NCI-H2029 treated with DMSO at 0.1 percent for 48 hours (cell line): ENCODE measurements at regions not wholly inside any gene's neighbourhood (a gene's known extent, or its start where the extent isn't known, plus 50 kb on each side); places are given as distances from the start of the nearest gene placed in this dataset.

Source experiments
- DNase-seq: peaks from one replicate; lab custom pipeline; 2025; lab: John Stamatoyannopoulos, UW

DNA sequence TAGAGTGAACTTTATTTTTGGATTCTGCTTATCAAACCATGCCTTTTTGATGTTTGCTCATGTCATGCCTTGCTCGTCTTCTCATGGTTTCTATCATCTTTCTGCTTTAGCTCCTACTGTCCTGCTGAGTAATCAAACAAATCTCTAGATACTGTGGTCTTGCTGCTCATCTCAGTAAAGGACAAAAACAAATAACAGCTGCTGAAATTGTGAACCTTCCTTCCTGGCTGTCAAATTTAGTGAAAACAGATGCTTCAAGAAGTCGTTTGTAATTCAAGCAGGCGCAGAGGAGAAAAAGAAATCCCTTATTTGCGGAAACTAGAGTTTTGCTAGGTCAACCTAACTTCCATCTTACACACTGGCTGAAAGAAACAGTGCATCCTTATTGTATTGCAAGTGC, 616.1 kb upstream of the ALCAM start:
- no peak for DNase-seq

DNA sequence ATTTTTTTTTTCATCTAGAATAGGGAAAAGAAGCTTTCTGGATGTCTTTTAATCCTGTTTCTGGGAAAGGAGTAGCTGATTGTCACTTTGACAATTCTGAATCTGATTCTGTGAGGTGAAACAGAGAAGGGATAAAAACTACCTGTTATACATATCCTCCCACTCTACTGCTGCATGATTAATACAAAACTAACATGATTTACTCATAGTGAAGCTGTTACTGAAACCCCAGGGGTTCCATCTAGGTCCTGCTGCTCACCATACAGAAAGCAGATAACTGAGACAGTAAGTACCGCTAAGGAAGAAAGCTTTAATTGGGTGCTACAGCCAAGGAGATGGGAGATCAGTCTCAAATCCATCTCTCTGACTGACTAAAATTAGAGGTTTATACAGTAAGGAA, 610.9 kb upstream of the ALCAM start:
- no peak for DNase-seq

DNA sequence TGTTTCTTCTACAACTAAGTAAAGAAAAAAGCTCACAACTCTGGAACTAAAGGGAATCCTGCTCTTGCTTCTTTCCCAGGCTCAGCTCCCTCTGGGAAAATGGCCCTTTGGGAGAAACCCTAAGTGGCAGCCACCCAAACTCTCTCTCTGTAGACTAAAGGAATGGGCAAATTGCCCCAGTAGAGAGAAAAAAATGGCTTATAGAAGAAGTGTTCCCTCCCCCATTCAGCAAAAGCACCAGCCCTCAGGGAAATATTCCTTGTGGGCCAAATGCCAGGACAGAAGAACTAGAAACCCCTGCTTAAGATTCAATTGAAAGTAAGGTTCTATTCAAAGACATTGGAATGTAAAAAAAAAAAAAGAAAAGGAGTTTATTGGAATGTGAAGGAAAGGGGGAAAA, 603.7 kb upstream of the ALCAM start:
- no peak for DNase-seq

DNA sequence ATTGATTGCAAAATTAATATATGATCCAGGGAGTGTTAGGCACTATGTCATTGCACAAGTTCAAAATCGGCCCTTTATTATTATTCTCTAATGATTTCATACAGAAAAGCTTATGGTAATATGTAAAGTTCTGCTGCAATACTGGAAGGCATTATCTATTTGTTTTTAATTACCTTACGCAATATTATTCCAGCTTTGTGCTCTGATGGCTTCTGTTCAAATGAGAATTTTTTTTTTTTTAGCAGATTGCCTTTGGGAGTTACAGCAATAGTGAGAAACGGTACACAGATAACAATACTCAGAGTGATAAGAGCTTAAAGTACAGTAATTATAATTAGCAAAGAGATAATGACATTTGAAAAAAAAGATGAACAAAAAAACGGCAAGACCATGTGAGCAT, 602.2 kb upstream of the ALCAM start:
- DNase-seq: no peak

DNA sequence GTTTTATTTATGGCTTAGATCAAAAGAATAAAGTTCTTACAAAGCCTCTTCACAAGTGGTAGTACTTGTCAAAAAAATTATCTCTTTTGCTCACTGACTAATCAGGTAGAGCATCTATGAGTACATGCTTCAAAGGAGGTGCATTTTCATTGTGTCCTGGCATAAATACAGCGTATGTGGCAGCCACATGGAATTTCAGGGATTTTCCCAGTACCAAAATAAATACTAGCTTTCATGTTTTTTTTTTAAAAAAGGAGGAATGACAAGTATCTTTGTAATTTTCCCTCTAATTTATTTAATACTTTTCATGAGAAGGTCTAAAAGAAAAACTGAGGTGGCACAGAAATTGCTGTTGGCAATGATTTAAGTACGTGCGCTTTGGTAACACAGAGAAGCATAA, 597.8 kb upstream of the ALCAM start:
- DNase-seq: no peak

DNA sequence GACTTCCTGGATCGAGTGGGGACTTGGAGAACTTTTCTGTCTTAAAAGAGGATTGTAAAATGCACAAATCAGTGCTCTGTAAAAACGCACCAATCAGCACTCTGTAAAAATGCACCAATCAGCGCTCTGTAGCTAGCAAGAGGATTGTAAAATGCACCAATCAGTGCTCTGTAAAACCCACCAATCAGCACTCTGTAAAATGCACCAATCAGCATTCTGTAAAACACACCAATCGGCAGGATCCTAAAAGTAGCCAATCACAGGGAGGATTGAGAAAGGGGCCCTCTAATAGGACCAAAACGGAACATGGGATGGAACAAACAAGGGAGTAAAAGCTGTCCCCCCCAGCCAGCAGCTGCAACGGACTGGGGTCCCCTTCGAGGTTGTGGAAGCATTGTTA, 587.4 kb upstream of the ALCAM start:
- no peak for DNase-seq

DNA sequence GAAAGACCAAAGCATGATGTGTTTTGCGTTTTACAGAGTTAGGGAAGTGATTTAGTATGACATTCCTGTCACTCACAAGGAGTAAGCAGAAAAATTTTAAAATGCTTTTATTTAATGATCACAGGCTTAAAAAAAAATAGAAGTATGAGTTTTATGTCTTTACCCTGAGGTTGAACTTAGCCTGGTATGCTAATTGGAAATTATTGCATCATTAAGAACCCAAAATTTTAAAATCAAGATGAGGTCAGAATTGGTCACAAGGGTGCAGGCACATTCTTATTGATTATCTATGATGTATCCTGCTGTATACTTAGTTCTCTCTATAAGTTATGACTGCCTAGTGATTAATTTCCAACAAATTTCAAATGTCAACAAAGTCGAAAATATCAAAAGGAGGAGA, 585.6 kb upstream of the ALCAM start:
- no peak for DNase-seq

DNA sequence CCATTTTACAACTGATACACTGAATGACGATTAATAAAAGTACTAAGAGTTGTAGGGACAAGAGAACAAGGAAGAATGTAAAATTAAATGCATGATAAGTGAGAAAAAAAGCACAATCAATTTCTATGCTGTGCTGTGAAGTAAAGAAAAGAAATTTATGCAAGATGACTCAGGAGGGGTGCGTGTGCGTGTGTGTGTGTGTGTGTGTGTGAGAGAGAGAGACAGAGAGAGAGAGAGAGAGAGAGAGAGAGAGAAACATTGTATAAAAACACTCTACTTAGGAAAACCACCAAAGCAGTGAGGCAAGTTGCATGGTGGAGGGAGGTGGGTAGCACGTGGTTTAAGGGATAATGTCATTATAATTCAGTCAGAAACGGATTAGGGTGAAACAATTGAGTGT, 580.8 kb upstream of the ALCAM start:
- DNase-seq: no peak

DNA sequence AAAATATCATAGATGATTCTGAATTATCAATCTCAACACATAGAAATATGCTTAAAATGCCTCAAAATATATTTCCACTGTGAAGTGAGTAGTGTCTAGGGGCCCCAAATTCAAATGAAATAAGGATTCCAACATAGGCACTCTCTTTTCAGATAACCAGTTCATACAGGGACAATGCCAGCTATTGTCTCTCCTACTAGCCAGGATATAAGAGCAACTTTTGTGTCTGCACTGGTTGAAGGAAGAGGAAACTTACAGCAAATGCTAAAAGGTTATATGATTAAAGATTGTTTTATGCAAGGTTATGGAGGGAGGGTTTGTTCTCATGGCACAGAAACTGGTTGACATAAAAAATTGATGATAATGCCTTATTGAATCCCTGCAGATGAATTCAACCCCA, 579.4 kb upstream of the ALCAM start:
- DNase-seq: no peak

DNA sequence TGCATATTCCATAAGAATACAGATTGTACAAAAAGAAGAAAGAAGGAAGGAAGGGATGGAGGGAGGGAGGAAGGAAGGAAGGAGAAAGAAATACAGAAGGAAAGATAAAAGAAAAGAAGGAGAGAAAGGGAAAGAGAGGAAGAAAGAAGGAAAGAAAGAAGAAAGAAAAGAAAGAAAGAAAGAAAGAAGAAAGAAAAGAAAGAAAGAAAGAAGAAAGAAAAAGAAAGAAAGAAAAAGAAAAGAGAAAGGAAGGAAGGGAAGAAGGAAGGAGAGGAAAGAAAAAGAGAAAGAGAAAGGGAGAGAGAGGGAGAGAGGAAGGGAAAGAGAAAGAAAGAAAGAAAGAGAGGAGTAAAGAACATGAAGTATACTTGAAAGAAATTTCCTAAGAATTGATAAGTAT, 577.9 kb upstream of the ALCAM start:
- no peak for DNase-seq

DNA sequence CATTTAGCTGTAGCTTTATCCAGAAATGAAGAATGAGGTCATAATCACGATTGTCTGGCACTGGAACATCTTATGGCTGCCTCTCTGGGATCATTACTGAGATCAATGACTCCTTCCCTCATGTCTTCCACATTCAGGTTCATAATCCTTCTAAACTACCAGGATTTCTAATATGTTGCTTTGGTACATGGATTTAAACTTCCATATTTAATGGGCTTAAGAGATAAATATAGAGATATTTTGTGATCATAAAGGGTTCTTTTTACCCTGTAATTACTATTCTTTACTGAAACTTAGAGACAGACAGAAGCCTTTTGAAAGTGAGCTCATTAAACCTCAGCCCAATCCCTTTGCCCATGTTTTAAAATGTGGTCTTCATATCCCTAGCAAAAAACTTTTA, 575.4 kb upstream of the ALCAM start:
- DNase-seq: no peak

DNA sequence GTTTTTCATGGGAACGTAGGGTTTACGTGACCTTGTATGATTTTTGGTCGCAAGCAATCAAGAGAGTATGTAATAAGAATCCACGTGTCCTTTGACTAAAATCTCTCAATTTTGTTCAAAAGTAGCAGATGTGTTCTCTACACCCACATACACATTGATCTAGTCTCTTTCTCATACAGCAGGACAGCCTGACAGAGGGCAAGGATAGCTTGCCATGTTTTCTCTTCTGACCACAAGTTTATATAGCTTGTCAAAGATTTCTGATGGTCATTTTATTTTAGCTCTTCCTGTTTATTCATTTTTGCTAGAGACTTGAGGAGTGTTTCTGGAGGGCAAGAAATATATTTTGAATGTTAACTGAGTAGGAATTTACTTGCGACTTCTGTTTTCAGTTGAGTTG, 570.2 kb upstream of the ALCAM start:
- DNase-seq: no peak

DNA sequence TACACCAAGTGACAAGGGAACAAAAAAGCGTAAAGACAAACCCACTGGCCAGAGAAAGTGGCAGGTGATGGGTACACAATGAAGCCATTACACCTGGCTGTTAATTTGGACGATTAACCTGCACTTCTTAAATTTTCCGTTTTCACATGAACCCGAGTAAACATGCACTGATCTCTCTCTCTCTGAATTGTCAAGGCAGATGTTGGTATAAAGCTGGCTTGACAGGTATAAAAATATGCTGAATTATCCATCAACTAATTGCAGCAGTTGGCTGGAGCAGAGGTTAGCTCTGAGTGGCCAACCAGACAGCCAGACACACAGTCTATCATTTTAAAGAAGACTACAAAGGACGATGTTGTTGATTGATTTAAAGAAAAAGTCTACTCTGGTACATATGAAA, 561.7 kb upstream of the ALCAM start:
- no peak for DNase-seq

DNA sequence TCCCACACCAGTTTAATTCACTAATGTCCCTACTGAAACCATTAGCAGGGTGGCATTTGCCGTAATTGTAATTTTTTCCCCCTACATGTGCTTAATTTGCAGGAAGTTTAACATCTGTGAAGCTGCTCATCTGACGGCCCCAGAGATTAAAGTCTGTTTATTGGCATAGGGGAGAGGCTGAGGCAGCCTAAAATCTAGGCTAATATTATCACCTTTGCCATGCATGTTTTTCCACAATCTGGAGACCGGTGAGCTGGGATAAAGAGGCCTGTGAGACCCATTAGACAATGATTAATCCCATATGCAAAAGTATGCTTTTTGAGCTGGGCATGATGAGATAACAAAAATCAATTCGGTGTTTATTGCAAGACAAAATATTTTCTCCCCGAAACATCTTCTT, 561.2 kb upstream of the ALCAM start:
- DNase-seq: no peak

DNA sequence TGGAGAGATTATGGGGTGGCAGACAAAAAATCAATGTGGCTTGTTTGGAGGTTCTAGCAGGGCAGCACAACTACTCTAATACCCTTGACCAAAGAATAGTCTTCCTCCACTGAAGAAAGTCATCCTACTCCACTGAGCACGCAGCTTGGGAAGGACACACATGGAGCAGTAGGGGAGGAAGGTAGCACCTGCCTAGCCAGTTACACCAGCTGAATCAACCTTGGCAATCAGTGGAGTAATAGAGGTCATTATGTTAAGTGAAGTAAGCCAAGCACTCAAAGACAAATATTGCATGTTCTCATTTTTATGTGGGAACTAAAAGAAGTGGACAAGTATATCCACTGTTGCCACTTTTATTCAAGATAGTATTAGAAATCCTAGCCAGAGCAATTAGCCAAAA, 555.8 kb upstream of the ALCAM start:
- no peak for DNase-seq

DNA sequence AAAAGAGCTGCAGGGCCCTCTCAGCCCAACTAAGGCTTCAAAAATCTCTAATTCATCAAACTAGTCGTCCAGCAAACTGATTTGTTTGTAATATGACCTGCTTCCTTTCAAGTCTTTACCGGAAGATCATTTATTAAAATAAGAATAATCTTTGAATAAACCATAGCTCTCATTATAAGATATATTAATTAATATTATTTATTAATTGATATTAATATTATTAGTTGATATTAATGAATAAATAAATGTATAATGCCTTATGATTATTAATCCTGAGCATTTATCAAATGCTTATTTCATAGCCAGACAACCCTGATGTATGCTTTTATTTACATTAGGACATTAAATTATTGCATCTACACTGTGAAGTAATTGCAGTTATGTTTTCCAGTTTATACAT, 550.7 kb upstream of the ALCAM start:
- DNase-seq: no peak

DNA sequence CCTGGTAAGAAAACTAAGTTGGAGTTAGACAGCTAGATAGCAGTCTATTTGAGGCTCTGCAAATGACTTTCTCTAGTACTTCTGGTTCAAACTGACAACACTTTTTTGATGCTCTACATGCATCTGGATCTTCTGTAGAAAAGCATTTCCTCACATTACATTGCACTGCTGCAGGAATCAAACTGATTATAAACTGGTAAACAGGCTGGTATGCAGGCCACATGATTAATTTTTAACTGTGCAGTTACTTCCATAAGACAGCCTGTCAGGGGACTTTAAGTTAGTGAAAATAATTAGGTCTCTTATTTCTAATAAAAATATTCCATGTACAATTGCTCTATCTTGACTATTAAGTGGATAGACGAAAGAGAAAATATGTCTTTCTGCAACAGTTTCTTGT, 550.0 kb upstream of the ALCAM start:
- no peak for DNase-seq

DNA sequence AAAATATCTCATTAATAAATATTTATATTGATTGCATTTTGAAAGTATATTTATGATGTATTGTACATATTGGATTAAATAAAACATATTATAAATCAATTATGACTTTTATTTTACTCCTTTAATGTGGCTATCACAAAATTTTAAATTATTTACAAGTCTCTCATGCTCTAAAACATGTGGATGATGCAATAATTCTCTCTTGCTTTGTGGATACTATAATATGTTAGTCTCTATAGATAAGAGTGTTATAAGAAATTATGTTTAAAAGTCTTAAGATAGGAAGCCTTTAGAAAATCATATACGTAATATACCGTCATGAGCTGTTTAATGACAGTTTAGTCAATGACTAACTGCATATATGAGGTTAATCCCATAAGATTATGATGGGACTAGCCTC, 547.4 kb upstream of the ALCAM start:
- DNase-seq: no peak

DNA sequence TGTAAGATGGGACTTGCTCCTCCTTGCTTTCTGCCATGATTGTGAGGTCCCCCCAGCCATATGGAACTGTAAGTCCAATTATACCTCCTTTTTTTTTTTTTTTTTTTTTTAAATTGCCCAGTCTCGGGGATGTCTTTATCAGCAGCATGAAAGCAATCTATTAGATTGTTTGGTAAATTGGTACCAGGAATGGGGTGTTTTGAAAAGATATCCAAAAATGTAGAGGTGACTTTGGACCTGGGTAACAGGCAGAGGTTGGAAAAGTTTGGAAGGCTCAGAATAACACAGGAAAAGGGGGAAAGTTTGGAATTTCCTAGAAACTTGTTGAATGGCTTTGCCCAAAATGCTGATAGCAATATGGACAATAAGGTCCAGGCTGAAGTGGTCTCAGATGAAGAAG, 545.8 kb upstream of the ALCAM start:
- no peak for DNase-seq

DNA sequence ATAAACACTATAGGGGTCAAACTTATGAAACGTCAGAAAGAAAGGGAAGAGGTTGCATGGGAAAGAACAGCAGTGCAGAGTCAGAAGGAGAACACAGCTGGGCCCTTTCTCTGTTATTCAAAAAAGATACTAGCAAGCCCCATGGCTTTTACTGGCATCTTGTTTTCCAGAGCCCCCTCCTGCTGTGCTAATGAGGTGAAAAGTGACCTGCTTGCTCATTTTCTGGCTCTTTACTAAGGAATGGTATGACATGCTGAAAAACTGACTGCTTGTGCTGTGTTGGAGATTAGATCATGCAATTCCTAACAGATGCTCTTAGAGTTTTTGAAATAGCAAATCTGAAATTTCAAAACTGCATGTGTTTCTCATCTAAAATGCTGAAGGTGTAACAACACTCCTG, 541.6 kb upstream of the ALCAM start:
- no peak for DNase-seq

DNA sequence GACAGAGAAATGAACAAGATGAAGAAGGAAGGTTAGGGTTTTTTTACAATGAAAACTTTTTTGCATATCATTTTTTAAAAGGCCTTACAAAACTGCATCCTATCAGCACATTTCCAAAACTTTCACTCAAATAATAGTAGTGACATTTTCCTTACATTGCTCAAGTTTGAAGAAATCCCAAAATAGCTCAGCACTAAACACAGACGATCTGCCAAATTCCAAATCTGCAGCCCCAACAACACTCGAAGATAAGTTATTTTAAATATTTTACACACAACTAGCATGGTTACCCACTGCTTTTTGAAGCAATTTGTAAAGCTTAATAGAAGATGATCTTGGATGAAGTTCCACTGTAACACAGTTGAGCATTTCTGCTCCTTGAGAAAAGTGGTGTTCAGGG, 535.6 kb upstream of the ALCAM start:
- DNase-seq: no peak

DNA sequence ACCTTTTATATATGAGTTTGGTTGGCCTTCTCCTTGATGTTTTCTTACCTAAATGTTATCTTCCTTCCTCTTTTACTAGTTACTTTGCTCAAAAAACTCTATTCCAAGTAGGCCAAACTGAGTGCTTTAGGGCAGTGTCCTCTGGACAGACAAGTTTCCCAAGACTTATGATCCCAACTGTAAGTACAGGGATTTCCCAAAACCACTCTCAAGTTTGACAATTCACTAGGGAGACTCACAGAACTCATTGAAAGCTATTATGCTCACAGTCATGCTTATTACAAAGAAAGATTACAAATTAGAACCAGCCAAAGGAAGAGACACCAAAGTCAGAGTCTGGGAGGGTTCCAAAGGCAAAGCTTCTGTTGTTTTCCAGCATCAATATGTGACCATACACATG, 534.2 kb upstream of the ALCAM start:
- DNase-seq: no peak

DNA sequence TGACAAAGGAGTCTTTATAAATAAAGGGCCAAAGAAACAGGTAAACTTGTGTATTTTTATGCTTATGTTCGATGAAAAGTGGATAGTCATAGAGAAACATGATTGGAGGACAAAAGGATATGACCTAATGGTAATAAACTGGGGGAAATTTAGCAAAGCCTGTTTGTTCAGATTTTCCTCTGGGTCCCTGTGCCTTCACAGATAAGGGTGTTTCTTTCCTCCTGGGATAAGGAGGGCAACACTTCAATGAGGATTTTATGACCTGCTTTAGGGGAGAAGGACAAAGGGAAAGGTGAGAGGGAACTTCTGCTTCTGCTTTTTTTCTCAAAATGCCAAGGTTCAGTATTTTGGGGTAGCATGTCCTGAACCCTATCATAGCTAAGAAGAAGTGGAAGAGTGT, 531.3 kb upstream of the ALCAM start:
- no peak for DNase-seq

DNA sequence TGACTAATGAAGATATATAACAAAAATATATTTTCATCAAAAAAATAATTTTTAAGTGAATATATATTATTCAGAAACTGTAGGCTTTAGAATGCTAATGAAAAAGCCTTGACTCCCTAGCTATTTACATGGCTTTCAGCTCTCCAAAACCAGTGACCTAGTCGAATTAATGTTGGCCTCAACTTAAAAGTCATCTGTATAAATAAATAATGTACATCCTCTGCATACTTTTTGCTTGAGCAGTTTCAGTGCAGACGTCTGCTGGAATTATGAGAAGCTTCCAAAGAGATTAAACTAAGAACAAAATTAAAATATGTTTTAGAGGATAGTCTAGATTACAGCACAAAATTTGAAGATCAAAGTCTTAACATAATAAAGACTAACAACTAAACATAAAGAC, 520.4 kb upstream of the ALCAM start:
- DNase-seq: no peak

DNA sequence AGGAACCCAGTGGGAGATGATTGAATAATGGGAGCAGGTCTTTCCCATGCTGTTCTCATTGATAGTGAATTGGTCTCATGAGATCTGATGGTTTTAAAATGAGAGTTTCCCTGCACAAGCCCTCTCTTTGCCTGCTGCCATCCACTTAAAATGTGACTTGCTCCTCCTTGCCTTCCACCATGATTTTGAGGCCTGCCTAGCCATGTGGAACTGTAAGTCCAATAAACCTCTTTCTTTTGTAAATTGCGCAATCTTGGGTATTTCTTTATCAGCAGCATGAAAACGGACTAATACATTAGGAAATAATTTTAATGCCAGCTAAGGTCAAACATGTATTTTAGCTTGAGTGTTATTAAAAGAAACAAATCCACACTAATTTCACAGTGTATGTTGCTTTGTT, 517.6 kb upstream of the ALCAM start:
- no peak for DNase-seq

DNA sequence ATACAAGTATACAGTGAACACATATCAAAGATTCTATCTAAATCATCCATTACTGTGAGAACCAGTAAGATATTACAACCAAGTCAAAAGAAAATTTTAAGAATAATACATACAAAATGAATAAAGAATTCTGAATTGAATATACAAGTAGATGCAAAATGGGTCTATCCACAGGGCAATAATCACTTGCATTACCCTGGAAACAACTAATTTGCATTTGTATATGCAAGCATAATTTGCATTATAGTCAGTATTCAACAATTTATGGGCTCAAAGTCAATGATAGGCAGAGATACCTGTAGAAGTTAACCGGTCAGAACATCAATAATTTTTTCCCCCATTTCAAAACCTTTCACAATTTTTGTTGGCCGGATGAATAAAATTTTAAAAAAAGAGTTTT, 512.2 kb upstream of the ALCAM start:
- no peak for DNase-seq
